H1 (cell line): ENCODE measurements at regions not wholly inside any gene's neighbourhood (a gene's known extent, or its start where the extent isn't known, plus 50 kb on each side); places are given as distances from the start of the nearest gene placed in this dataset.
"Not testable (repeated sequence)": the region's sequence is repeated elsewhere in the genome, so short reads cannot be mapped to it uniquely, and the experiment has no call there.

Experiments used
- CTCF ChIA-PET: fragments of 300-600 bp; sonication (Branson Sonifier 250); formaldehyde crosslinking; loops from one replicate; lab custom pipeline; 2021; ENCODE audit not compliant: partially characterized antibody; lab: Charles Lee
- POLR2A ChIA-PET: fragments of 300-600 bp; sonication (Branson Sonifier 250); formaldehyde crosslinking; loops from one replicate; lab custom pipeline; 2021; ENCODE audit warnings: inconsistent platforms; ENCODE audit not compliant: partially characterized antibody; lab: Charles Lee
- DNase-seq, 2 experiments: peaks; one replicate each; pipeline versions ENCODE4 v3.0.0 to v3.0.0-alpha.2; 2010 to 2022; ENCODE audit warnings: low spot score in 2 of 2, low read depth in 1 of 2, mixed read lengths in 1 of 2
- FAIRE-seq: peaks from 2 replicates; lab custom pipeline; 2011; peaks lifted over from hg19 to GRCh38; lab: Jason Lieb, UNC
- H2AFZ ChIP-seq: 2 replicates; pipeline ENCODE4 v1.8.1; 2012; ENCODE audit warnings: low read length, inconsistent platforms
- H2AK5ac ChIP-seq: 2 replicates; pipeline ENCODE4 v1.6.1; 2013; ENCODE audit warnings: low read depth, low read length
- H2BK120ac ChIP-seq: replicated peaks from 2 replicates; pipeline ENCODE3; 2013; ENCODE audit warnings: low read depth, low read length, inconsistent platforms
- H2BK12ac ChIP-seq: 2 replicates; pipeline ENCODE4 v1.6.1; 2013; ENCODE audit warnings: low read depth, low read length
- H2BK15ac ChIP-seq: 2 replicates; pipeline ENCODE4 v1.6.1; 2013; ENCODE audit warnings: low read length
- H2BK20ac ChIP-seq: 2 replicates; pipeline ENCODE4 v1.6.1; 2013; ENCODE audit warnings: low read length
- H2BK5ac ChIP-seq: 2 replicates; pipeline ENCODE4 v1.6.1; 2013; ENCODE audit warnings: low read depth, low read length
- H3K14ac ChIP-seq: 2 replicates; pipeline ENCODE4 v1.6.1; 2013; ENCODE audit warnings: inconsistent platforms; ENCODE audit not compliant: insufficient read length
- H3K18ac ChIP-seq: 2 replicates; pipeline ENCODE4 v1.6.1; 2013; ENCODE audit warnings: low read length; ENCODE audit errors: extremely low read depth
- H3K23ac ChIP-seq: 2 replicates; pipeline ENCODE4 v1.6.1; 2013; ENCODE audit warnings: inconsistent platforms; ENCODE audit not compliant: insufficient read length
- H3K23me2 ChIP-seq: 2 replicates; pipeline ENCODE4 v1.6.1; 2013; ENCODE audit warnings: low read depth, low read length
- H3K27ac ChIP-seq: 2 replicates; pipeline ENCODE4 v1.6.1; 2011; ENCODE audit warnings: low read depth, low read length, inconsistent platforms
- H3K27me3 ChIP-seq, 4 experiments: replicated peaks in 1 of 4; 1 replicate in 1 of 4; 2 replicates in 3 of 4; pipeline versions ENCODE4 v1.6.1 to v1.8.1; 2011 to 2013; ENCODE audit warnings: low read length in 3 of 4, mild to moderate bottlenecking in 3 of 4, inconsistent platforms in 2 of 4, mixed read lengths in 2 of 4, moderate library complexity in 1 of 4; ENCODE audit not compliant: control insufficient read depth in 3 of 4, insufficient read depth in 3 of 4; ENCODE audit errors: extremely low read depth in 1 of 4
- H3K36me3 ChIP-seq, 4 experiments: 2 replicates each; pipeline versions ENCODE4 v1.6.1 to v1.8.1; 2011 to 2013; ENCODE audit warnings: mild to moderate bottlenecking in 4 of 4, low read length in 3 of 4, moderate library complexity in 2 of 4, control low read depth in 1 of 4, inconsistent platforms in 1 of 4; ENCODE audit not compliant: insufficient read depth in 4 of 4, control insufficient read depth in 2 of 4
- H3K4ac ChIP-seq: replicated peaks from 2 replicates; pipeline ENCODE3; 2013; ENCODE audit warnings: low read length, low read depth, mixed read lengths, inconsistent platforms; ENCODE audit not compliant: insufficient read length
- H3K4me1 ChIP-seq, 4 experiments: replicated peaks in 1 of 4; 1 replicate in 1 of 4; 2 replicates in 3 of 4; pipeline versions ENCODE4 v1.6.1 to v1.8.1; 2011 to 2013; ENCODE audit warnings: low read length in 3 of 4, inconsistent platforms in 2 of 4, mixed read lengths in 1 of 4; ENCODE audit not compliant: insufficient read depth in 4 of 4, control insufficient read depth in 3 of 4
- H3K4me2 ChIP-seq, 2 experiments: 2 replicates each; pipeline versions ENCODE4 v1.6.1 to v1.8.1; 2011 to 2013; ENCODE audit warnings: low read depth in 2 of 2, low read length in 2 of 2, control low read depth in 1 of 2, inconsistent platforms in 1 of 2, mild to moderate bottlenecking in 1 of 2; ENCODE audit not compliant: insufficient read depth in 1 of 2
- H3K4me3 ChIP-seq, 4 experiments: fragments of 200-600, 300-600 bp in 1 of 4; sonication (generic), shearing (Covaris generic), sonication (Bioruptor Twin) in 1 of 4; 2 replicates each; pipeline versions ENCODE4 v1.5.1 to v1.8.1; 2011 to 2016; ENCODE audit warnings: low read length in 4 of 4, low read depth in 3 of 4, control low read depth in 2 of 4, inconsistent platforms in 2 of 4, mild to moderate bottlenecking in 2 of 4, mixed read lengths in 1 of 4, moderate library complexity in 1 of 4; ENCODE audit not compliant: insufficient read depth in 2 of 4; ENCODE audit errors: extremely low read depth in 1 of 4
- H3K56ac ChIP-seq: replicated peaks from 2 replicates; pipeline ENCODE3; 2013; ENCODE audit warnings: low read depth, mild to moderate bottlenecking, mixed read lengths, low read length, inconsistent platforms; ENCODE audit not compliant: insufficient read length
- H3K79me1 ChIP-seq: 2 replicates; pipeline ENCODE4 v1.6.1; 2013; ENCODE audit warnings: low read depth, low read length, control low read depth
- H3K79me2 ChIP-seq, 2 experiments: 2 replicates each; pipeline versions ENCODE4 v1.6.1 to v1.8.1; 2012 to 2013; ENCODE audit warnings: low read length in 2 of 2, mild to moderate bottlenecking in 2 of 2, inconsistent platforms in 1 of 2; ENCODE audit not compliant: insufficient read depth in 2 of 2, control insufficient read depth in 1 of 2
- H3K9ac ChIP-seq, 4 experiments: replicated peaks in 1 of 4; 1 replicate in 1 of 4; 2 replicates in 3 of 4; pipeline versions ENCODE4 v1.6.1 to v1.8.1; 2011 to 2013; ENCODE audit warnings: low read depth in 3 of 4, low read length in 3 of 4, control low read depth in 2 of 4, mild to moderate bottlenecking in 2 of 4, moderate library complexity in 2 of 4, inconsistent platforms in 1 of 4; ENCODE audit errors: extremely low read depth in 1 of 4
- H3K9me3 ChIP-seq, 2 experiments: 2 replicates each; pipeline versions ENCODE4 v1.6.1 to v1.8.1; 2012 to 2013; ENCODE audit warnings: mild to moderate bottlenecking in 2 of 2, moderate library complexity in 2 of 2, control low read depth in 1 of 2, inconsistent platforms in 1 of 2, low read depth in 1 of 2, low read length in 1 of 2, mixed read lengths in 1 of 2; ENCODE audit not compliant: insufficient read depth in 2 of 2
- H4K20me1 ChIP-seq, 2 experiments: replicated peaks in 1 of 2; 2 replicates each; pipeline versions ENCODE3 to v1.8.1; 2011 to 2013; ENCODE audit warnings: inconsistent platforms in 2 of 2, low read length in 2 of 2, mild to moderate bottlenecking in 1 of 2; ENCODE audit not compliant: insufficient read depth in 2 of 2, control insufficient read depth in 1 of 2
- H4K5ac ChIP-seq: 2 replicates; pipeline ENCODE4 v1.6.1; 2013; ENCODE audit warnings: low read length, low read depth, mixed read lengths, inconsistent platforms; ENCODE audit not compliant: insufficient read length
- H4K8ac ChIP-seq: 2 replicates; pipeline ENCODE4 v1.8.0; 2013; ENCODE audit warnings: mild to moderate bottlenecking, moderate library complexity, low read length, inconsistent platforms; ENCODE audit not compliant: insufficient read depth; ENCODE audit errors: extremely low read depth
- H4K91ac ChIP-seq: replicated peaks from 2 replicates; pipeline ENCODE3; 2013; ENCODE audit warnings: low read length, mixed read lengths, inconsistent platforms; ENCODE audit not compliant: insufficient read length
- CBX5 ChIP-seq: fragments of 300-800, 300-1000 bp; sonication (generic); IDR thresholded peaks from 2 replicates; pipeline ENCODE4 v1.7.1; 2016; ENCODE audit warnings: antibody characterized with exemption, low read length, low read depth
- HDAC2 ChIP-seq, 2 experiments: fragments of 300-600 bp in 1 of 2; sonication (generic) in 1 of 2; IDR thresholded peaks; 2 replicates each; pipeline ENCODE4 v1.6.1; 2011 to 2012; ENCODE audit warnings: low read depth in 2 of 2, low read length in 2 of 2, mild to moderate bottlenecking in 2 of 2, moderate library complexity in 2 of 2, borderline replicate concordance in 1 of 2, inconsistent platforms in 1 of 2
- RFX5 ChIP-seq: IDR thresholded peaks from 2 replicates; pipeline ENCODE4 v1.6.1; 2011; ENCODE audit warnings: low read depth, low read length, improper control_type of control experiment, borderline replicate concordance
- SIN3A ChIP-seq, 2 experiments: IDR thresholded peaks in 1 of 2; conservative IDR thresholded peaks in 1 of 2; 2 replicates each; pipeline ENCODE4 v1.6.1; 2011 to 2012; ENCODE audit warnings: low read length in 2 of 2, improper control_type of control experiment in 1 of 2, low read depth in 1 of 2, mild to moderate bottlenecking in 1 of 2
- WGBS, 2 experiments: shearing (Covaris generic) in 1 of 2; methylation state at CpG; one replicate each; pipeline versions ENCODE4 v1.1.6 to v1.1.7; 2013 to 2015; ENCODE audit warnings: low lambda C conversion rate in 2 of 2, mixed read lengths in 2 of 2, inconsistent platforms in 1 of 2, low coverage in 1 of 2, missing lambda C conversion rate in 1 of 2; ENCODE audit not compliant: insufficient replicate concordance in 2 of 2, insufficient coverage in 1 of 2, insufficient read length in 1 of 2; ENCODE audit errors: extremely low coverage in 1 of 2, missing lambda C conversion rate in 1 of 2; 5-methylcytosine and 5-hydroxymethylcytosine counted together

GRCh38 chr5:92144824-92145223 is 761.7 kb upstream of the ARRDC3 start (continued):
- TF ChIP-seq RFX5 (no peak), CBX5 (no peak), HDAC2 (IDR thresholded peaks at IDR 0.05; ENCODE audit: borderline replicate concordance in 1 of 2, low read depth in 2 of 2, low read length in 2 of 2) (no peak), SIN3A (conservative IDR thresholded peaks at IDR 0.05 in 1 of 2, IDR thresholded peaks at IDR 0.05 in 1 of 2; ENCODE audit: low read depth in 1 of 2, low read length in 2 of 2) (no peak)

GRCh38 chr5:92132294-92132908 is 749.3 kb upstream of the ARRDC3 start:
- H3K27ac ChIP-seq, FAIRE-seq, CTCF ChIA-PET: not testable (repeated sequence)

More at GRCh38 chr5:92132294-92132908, 749.3 kb upstream of the ARRDC3 start:
- H3K4ac ChIP-seq, H3K14ac ChIP-seq, H2AFZ ChIP-seq, H4K8ac ChIP-seq, H3K79me1 ChIP-seq, H3K56ac ChIP-seq, H4K20me1 ChIP-seq, H3K23ac ChIP-seq, H3K9ac ChIP-seq, H2BK12ac ChIP-seq, H3K9me3 ChIP-seq, H2BK5ac ChIP-seq, H3K18ac ChIP-seq, H2BK15ac ChIP-seq, H3K4me2 ChIP-seq, H3K27me3 ChIP-seq, H2BK20ac ChIP-seq, H3K36me3 ChIP-seq, H3K79me2 ChIP-seq, H3K4me3 ChIP-seq, POLR2A ChIA-PET, H3K4me1 ChIP-seq, H4K5ac ChIP-seq, H2BK120ac ChIP-seq, H2AK5ac ChIP-seq, DNase-seq, H4K91ac ChIP-seq, H3K23me2 ChIP-seq: not testable (repeated sequence)
- 94% methylated on average over 5 of the region's 5 CpGs; no CpG with 5 or more reads in 1 of the 2 experiments for WGBS, 2 experiments
